DMS114 treated with DMSO at 0.1 percent for 48 hours (cell line): ENCODE measurements at regions not wholly inside any gene's neighbourhood (a gene's known extent, or its start where the extent isn't known, plus 50 kb on each side); places are given as distances from the start of the nearest gene placed in this dataset.

Experiments used
- DNase-seq: peaks from one replicate; lab custom pipeline; 2025; ENCODE audit not compliant: unreplicated experiment; lab: John Stamatoyannopoulos, UW

- no peak for DNase-seq
Observed at GRCh38 chr11:122062763-122063162, 53.3 kb downstream of the BLID start.

GRCh38 chr11:122059565-122059964, 56.5 kb downstream of the BLID start:
- DNase-seq, result no peak

- no peak for DNase-seq
Observed at GRCh38 chr11:122050021-122050690, 65.9 kb downstream of the BLID start.

GRCh38 chr11:122048401-122048800, 67.6 kb downstream of the BLID start:
- no peak for DNase-seq

GRCh38 chr11:122046846-122047245, 69.2 kb downstream of the BLID start:
- no peak for DNase-seq

- no peak for DNase-seq
Observed at GRCh38 chr11:122046438-122046837, 69.6 kb downstream of the BLID start.

- DNase-seq, result no peak
Observed at GRCh38 chr11:122045181-122045586, 70.8 kb downstream of the BLID start.

- no peak for DNase-seq
Observed at GRCh38 chr11:122044086-122044485, 71.9 kb downstream of the BLID start.

GRCh38 chr11:122042981-122043380, 73.0 kb downstream of the BLID start:
- DNase-seq, result no peak

GRCh38 chr11:122040464-122040863, 75.6 kb downstream of the BLID start:
- no peak for DNase-seq

GRCh38 chr11:122038543-122038942, 77.5 kb downstream of the BLID start:
- DNase-seq, result no peak

GRCh38 chr11:122037911-122038310, 78.1 kb downstream of the BLID start:
- DNase-seq, result no peak

GRCh38 chr11:122036493-122036892, 79.5 kb downstream of the BLID start:
- no peak for DNase-seq

- DNase-seq, result no peak
Observed at GRCh38 chr11:122036018-122036417, 80.0 kb downstream of the BLID start.

- no peak for DNase-seq
Observed at GRCh38 chr11:122033631-122034030, 82.4 kb downstream of the BLID start.

- no peak for DNase-seq
Observed at GRCh38 chr11:122033193-122033592, 82.8 kb downstream of the BLID start.

- DNase-seq, result no peak
Observed at GRCh38 chr11:122032317-122032716, 83.7 kb downstream of the BLID start.

GRCh38 chr11:122031813-122032212, 84.2 kb downstream of the BLID start:
- DNase-seq, result no peak

GRCh38 chr11:122030286-122030685, 85.7 kb downstream of the BLID start:
- no peak for DNase-seq

GRCh38 chr11:122028545-122028944, 87.5 kb downstream of the BLID start:
- DNase-seq, result no peak

- DNase-seq, result no peak
Observed at GRCh38 chr11:122028036-122028435, 88.0 kb downstream of the BLID start.

- no peak for DNase-seq
Observed at GRCh38 chr11:122025757-122026156, 90.3 kb downstream of the BLID start.

- DNase-seq, result no peak
Observed at GRCh38 chr11:122024278-122024677, 91.7 kb downstream of the BLID start.
